ENCODE measurements at regions not wholly inside any gene's neighbourhood (a gene's known extent, or its start where the extent isn't known, plus 50 kb on each side); places are given as distances from the start of the nearest gene placed in this dataset.

DNA sequence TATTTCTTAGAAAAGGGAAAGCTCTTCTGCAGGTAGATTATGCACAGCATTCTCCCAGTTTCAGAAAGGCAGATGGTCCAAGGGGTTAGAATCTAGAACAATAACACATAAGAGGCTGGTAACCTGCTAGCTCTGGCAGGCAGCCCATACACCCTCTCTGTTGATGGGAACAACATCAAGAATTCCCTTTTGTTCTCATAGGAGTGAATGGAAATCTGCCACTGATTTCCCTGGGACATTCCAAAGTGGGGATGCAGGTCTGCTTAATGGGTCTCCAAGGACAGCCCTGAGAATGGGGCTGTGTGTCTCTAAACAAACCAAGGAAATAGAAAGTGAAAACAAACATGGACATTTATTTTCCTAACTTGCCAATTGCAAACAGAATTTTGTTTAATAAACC is 456.8 kb downstream of the EBF1 start:
- TF ChIP-seq, protein P1, sequence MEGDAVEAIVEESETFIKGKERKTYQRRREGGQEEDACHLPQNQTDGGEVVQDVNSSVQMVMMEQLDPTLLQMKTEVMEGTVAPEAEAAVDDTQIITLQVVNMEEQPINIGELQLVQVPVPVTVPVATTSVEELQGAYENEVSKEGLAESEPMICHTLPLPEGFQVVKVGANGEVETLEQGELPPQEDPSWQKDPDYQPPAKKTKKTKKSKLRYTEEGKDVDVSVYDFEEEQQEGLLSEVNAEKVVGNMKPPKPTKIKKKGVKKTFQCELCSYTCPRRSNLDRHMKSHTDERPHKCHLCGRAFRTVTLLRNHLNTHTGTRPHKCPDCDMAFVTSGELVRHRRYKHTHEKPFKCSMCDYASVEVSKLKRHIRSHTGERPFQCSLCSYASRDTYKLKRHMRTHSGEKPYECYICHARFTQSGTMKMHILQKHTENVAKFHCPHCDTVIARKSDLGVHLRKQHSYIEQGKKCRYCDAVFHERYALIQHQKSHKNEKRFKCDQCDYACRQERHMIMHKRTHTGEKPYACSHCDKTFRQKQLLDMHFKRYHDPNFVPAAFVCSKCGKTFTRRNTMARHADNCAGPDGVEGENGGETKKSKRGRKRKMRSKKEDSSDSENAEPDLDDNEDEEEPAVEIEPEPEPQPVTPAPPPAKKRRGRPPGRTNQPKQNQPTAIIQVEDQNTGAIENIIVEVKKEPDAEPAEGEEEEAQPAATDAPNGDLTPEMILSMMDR (IDR thresholded peaks at IDR 0.05) = no peak
- TF ChIP-seq POLR2A (IDR thresholded peaks at IDR 0.05) = no peak
